Lung (tissue), 11 donors: ENCODE measurements at regions not wholly inside any gene's neighbourhood (a gene's known extent, or its start where the extent isn't known, plus 50 kb on each side); places are given as distances from the start of the nearest gene placed in this dataset.

ENCODE experiments used
- ATAC-seq: fragments of 200-7000 bp; cut with Tn5 transposase; one replicate; pipeline ENCODE4 v1.9.1; 2020; ENCODE audit warnings: moderate number of reproducible peaks; ENCODE audit not compliant: insufficient read depth, low FRiP score
- DNase-seq, 3 donors: peaks; one replicate each; pipeline ENCODE4 v3.0.0-alpha.2; 2013 to 2017
- H3K27ac ChIP-seq, 2 donors: one replicate each; pipeline ENCODE4 v1.5.1; 2013; ENCODE audit warnings: mild to moderate bottlenecking in 2 of 2, moderate library complexity in 2 of 2, control low read depth in 1 of 2, inconsistent platforms in 1 of 2, low read depth in 1 of 2, low read length in 1 of 2
- H3K27me3 ChIP-seq, 3 donors: one replicate each; pipeline ENCODE4 v1.5.1; 2013; ENCODE audit warnings: low read length in 2 of 3; ENCODE audit not compliant: control insufficient read depth in 3 of 3, insufficient read depth in 3 of 3
- H3K36me3 ChIP-seq, 4 donors: one replicate each; pipeline ENCODE4 v1.5.1; 2013; ENCODE audit warnings: low read length in 4 of 4, mild to moderate bottlenecking in 1 of 4, moderate library complexity in 1 of 4; ENCODE audit not compliant: control insufficient read depth in 4 of 4, insufficient read depth in 4 of 4
- H3K4me1 ChIP-seq, 5 donors: one replicate each; pipeline ENCODE4 v1.5.1; 2013; ENCODE audit warnings: low read length in 5 of 5, mild to moderate bottlenecking in 2 of 5, moderate library complexity in 1 of 5; ENCODE audit not compliant: control insufficient read depth in 5 of 5, insufficient read depth in 5 of 5
- H3K4me3 ChIP-seq: one replicate; pipeline ENCODE4 v1.5.1; 2013; ENCODE audit warnings: mild to moderate bottlenecking, control low read depth, moderate library complexity
- H3K9ac ChIP-seq, 2 donors: one replicate each; pipeline ENCODE4 v1.5.1; 2013; ENCODE audit warnings: low read length in 2 of 2, control low read depth in 1 of 2; ENCODE audit not compliant: insufficient read depth in 1 of 2
- H3K9me3 ChIP-seq, 4 donors: one replicate each; pipeline ENCODE4 v1.5.1; 2013; ENCODE audit warnings: low read length in 3 of 4, mild to moderate bottlenecking in 1 of 4, moderate library complexity in 1 of 4; ENCODE audit not compliant: control insufficient read depth in 4 of 4, insufficient read depth in 3 of 4
- CTCF ChIP-seq: IDR thresholded peaks from 2 replicates; pipeline ENCODE4 v1.5.1; 2012; ENCODE audit warnings: mild to moderate bottlenecking; ENCODE audit errors: control extremely low read depth, extremely low read depth
- WGBS, 2 donors: extraction: QIAGEN DNeasy Blood & Tissue Kit; methylation state at CpG; one replicate each; pipeline ENCODE4 v1.1.7; 2013; 5-methylcytosine and 5-hydroxymethylcytosine counted together
- donor health status: control.
- donor health status: control.
- donor health status: Bipolar disorder and iron deficiency.
- donor health status: healthy.
- donor health status: DM: yes; HTN: yes; CAD: no.

DNA sequence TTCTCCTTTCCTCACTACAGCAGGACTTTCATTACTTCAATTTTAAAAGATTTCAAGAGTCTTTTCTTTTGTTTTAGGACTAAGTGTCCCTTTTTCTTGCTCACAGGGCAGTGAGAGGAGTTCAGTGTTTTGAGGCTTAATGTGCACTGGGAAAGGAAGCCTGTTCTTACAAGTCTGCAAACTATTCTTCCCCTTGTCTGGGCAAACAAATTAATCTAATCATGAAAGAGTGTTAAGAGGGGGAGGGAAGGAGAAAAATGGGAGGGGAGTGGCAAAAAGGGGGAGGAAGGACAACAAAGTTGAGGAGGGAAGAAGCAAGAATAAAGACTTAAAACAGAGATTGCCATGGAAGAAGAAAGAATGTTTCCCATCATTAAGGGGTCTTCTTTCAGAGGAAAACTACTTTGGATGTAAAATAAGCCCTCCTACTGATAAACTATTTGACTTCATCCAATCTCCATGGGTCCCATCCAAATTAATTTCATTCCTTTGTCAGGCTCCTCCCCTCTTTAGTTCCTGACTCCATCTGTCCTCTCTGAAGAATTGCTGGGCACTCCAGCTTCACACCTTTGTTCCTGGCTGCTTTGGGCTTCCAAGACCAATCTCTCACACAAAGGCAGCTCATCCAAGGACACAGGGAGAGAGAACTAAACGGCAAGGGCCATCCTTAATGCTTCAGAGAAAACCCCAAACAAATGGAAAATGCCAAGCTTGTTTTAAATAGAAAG lies 244.5 kb downstream of the TPBG start:
- Histone ChIP-seq H3K9me3 (no peaks in the 10 kb centered on the region), H3K4me3 (no peak overlapping the region), H3K27ac (no peak overlapping the region), H3K27me3 (no peaks in the 10 kb centered on the region), H3K9ac (no peak overlapping the region), H3K36me3 (no peaks in the 10 kb centered on the region), H3K4me1 (no peaks in the 10 kb centered on the region)
- 28 to 43% methylated on average over 1 of the region's 1 CpG for WGBS, 2 donors
- no peak for TF ChIP-seq CTCF
- ATAC-seq = no peak
- DNase-seq = no peak

- no peaks in the 10 kb centered on the region for H3K36me3 ChIP-seq
- 86 to 90% methylated on average over 4 of the region's 4 CpGs for WGBS, 2 donors
- H3K27me3 ChIP-seq = no peaks in the 10 kb centered on the region
- H3K4me3 ChIP-seq = no peak overlapping the region
- no peak for DNase-seq
- TF ChIP-seq CTCF = no peak
- no peak for ATAC-seq
- H3K9me3 ChIP-seq = no peaks in the 10 kb centered on the region
- H3K9ac ChIP-seq = no peak overlapping the region
- H3K27ac ChIP-seq = no peak overlapping the region
- no peaks in the 10 kb centered on the region for H3K4me1 ChIP-seq
These were observed 245.2 kb downstream of the TPBG start for GRCh38 chr6:82608781-82609180.

GRCh38 chr6:82611751-82612150 lies 248.1 kb downstream of the TPBG start:
- DNase-seq (no peak), ATAC-seq (no peak)
- H3K4me1 ChIP-seq = no peaks in the 10 kb centered on the region
- no peaks in the 10 kb centered on the region for H3K9me3 ChIP-seq
- H3K27me3 ChIP-seq = no peaks in the 10 kb centered on the region
- no peak overlapping the region for H3K4me3 ChIP-seq
- TF ChIP-seq CTCF = no peak
- H3K9ac ChIP-seq = no peak overlapping the region
- 90 to 100% methylated on average over 1 of the region's 1 CpG for WGBS, 2 donors
- no peaks in the 10 kb centered on the region for H3K36me3 ChIP-seq
- H3K27ac ChIP-seq = no peak overlapping the region
